CD4-positive, alpha-beta T cell (primary cell): ENCODE measurements at regions not wholly inside any gene's neighbourhood (a gene's known extent, or its start where the extent isn't known, plus 50 kb on each side); places are given as distances from the start of the nearest gene placed in this dataset.

Experiments
- ATAC-seq: fragments of 200-7000 bp; cut with Tn5 transposase; one replicate; pipeline ENCODE4 v1.10.0; 2022; ENCODE audit warnings: mild to moderate bottlenecking; ENCODE audit not compliant: poor library complexity
- CTCF ChIA-PET: fragments of 350-600 bp; sonication (Branson Sonifier 250); formaldehyde crosslinking; loops from one replicate; lab custom pipeline; 2021; ENCODE audit warnings: antibody characterized with exemption, inconsistent platforms; lab: Charles Lee
- POLR2A ChIA-PET: fragments of 350-600 bp; sonication (Branson Sonifier 250); formaldehyde crosslinking; loops from one replicate; lab custom pipeline; 2021; ENCODE audit warnings: antibody characterized with exemption, inconsistent platforms; lab: Charles Lee
- DNase-seq, 14 experiments: peaks; one replicate each; pipeline ENCODE4 v3.0.0-alpha.2; 2013 to 2020; ENCODE audit warnings: mixed read lengths in 2 of 14
- H3K27ac ChIP-seq, 2 donors: one replicate each; pipeline versions ENCODE4 v1.5.1 to v1.7.0; 2013; ENCODE audit warnings: low read length in 2 of 2, low read depth in 1 of 2, mild to moderate bottlenecking in 1 of 2
- H3K27me3 ChIP-seq, 2 experiments: 1 replicate in 1 of 2; 2 replicates in 1 of 2; pipeline versions ENCODE4 v1.6.1 to v1.7.0; 2013; ENCODE audit warnings: low read length in 2 of 2, control low read depth in 1 of 2, mild to moderate bottlenecking in 1 of 2, moderate library complexity in 1 of 2; ENCODE audit not compliant: insufficient read depth in 2 of 2, control insufficient read depth in 1 of 2
- H3K36me3 ChIP-seq: one replicate; pipeline ENCODE4 v1.6.1; 2013; ENCODE audit warnings: low read length, control low read depth; ENCODE audit not compliant: insufficient read depth
- H3K4me1 ChIP-seq: one replicate; pipeline ENCODE4 v1.6.1; 2013; ENCODE audit warnings: low read length, control low read depth; ENCODE audit not compliant: insufficient read depth
- H3K4me3 ChIP-seq: one replicate; pipeline ENCODE4 v1.5.1; 2013; ENCODE audit warnings: mild to moderate bottlenecking, low read length, moderate library complexity
- H3K9me3 ChIP-seq, 2 experiments: 1 replicate in 1 of 2; 2 replicates in 1 of 2; pipeline versions ENCODE4 v1.6.1 to v1.7.0; 2013; ENCODE audit warnings: low read length in 2 of 2, mild to moderate bottlenecking in 2 of 2, control low read depth in 1 of 2, moderate library complexity in 1 of 2; ENCODE audit not compliant: control insufficient read depth in 1 of 2, insufficient read depth in 1 of 2
- H3K27ac Mint-ChIP-seq: one replicate; pipeline ENCODE4 v1.8.0; 2020; ENCODE audit warnings: mixed read lengths
- H3K27me3 Mint-ChIP-seq: one replicate; pipeline ENCODE4 v1.8.0; 2021; ENCODE audit warnings: mixed read lengths
- H3K36me3 Mint-ChIP-seq: one replicate; pipeline ENCODE4 v1.8.0; 2021; ENCODE audit warnings: low read depth, mixed read lengths
- H3K4me1 Mint-ChIP-seq: one replicate; pipeline ENCODE4 v1.8.0; 2021; ENCODE audit warnings: low read depth, mixed read lengths
- H3K4me3 Mint-ChIP-seq: one replicate; pipeline ENCODE4 v1.8.0; 2020; ENCODE audit warnings: mild to moderate bottlenecking, mixed read lengths
- H3K9me3 Mint-ChIP-seq: one replicate; pipeline ENCODE4 v1.8.0; 2020; ENCODE audit warnings: mixed read lengths
- intact Hi-C, 2 experiments: fragments of 100-400 bp; cut with DNase I in 1 of 2; cut with micrococcal nuclease in 1 of 2; formaldehyde crosslinking; loops; one replicate each; pipeline versions ENCODE4 v1.15.1 to v1.9.0; 2023 to 2025; cut with DNase I, micrococcal nuclease
- TF ChIP-seq, protein P1 (sequence below): fragments of 200-600 bp; IDR thresholded peaks from one replicate; pipeline ENCODE4 v1.8.0; 2022; ENCODE audit warnings: antibody characterized with exemption, mild to moderate bottlenecking

DNA sequence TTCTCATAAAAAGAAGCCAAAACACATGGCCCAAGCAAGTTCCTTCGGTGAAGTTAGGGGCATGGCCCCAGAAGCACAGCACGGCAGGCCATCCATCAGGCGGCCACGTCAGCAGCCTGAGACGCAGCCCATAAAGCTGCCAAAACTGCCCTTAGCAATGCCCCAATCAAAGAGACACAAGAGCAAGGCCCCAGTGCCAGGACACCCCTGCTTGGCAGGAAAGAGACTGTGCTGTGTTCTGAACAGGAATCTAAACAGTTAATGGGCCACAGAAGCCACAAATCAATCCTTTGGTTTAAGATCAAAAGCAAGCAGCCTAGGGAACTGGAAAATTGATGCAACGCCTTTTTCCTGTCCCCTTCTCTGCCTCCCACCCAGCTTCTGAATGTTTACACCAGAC is 497.0 kb upstream of the USP24 start:
- Mint-ChIP-seq H3K36me3 (no peaks in the 10 kb centered on the region), H3K4me1 (no peaks in the 10 kb centered on the region), H3K27me3 (peaks cover 4% of the 10 kb centered on the region), H3K9me3 (no peaks in the 10 kb centered on the region), H3K27ac (no peak overlapping the region), H3K4me3 (no peak overlapping the region)
- no peak overlapping the region for H3K4me3 ChIP-seq
- POLR2A ChIA-PET, result no interaction called here
- intact Hi-C loops, result no loop called here
- no peaks in the 10 kb centered on the region for H3K9me3 ChIP-seq
- H3K27me3 ChIP-seq, result peaks cover 0 to 2% of the 10 kb centered on the region in 2 experiments
- no peak overlapping the region for H3K27ac ChIP-seq
- no peak for DNase-seq
- CTCF ChIA-PET, result no interaction called here
- no peaks in the 10 kb centered on the region for H3K36me3 ChIP-seq
- TF ChIP-seq, protein P1, sequence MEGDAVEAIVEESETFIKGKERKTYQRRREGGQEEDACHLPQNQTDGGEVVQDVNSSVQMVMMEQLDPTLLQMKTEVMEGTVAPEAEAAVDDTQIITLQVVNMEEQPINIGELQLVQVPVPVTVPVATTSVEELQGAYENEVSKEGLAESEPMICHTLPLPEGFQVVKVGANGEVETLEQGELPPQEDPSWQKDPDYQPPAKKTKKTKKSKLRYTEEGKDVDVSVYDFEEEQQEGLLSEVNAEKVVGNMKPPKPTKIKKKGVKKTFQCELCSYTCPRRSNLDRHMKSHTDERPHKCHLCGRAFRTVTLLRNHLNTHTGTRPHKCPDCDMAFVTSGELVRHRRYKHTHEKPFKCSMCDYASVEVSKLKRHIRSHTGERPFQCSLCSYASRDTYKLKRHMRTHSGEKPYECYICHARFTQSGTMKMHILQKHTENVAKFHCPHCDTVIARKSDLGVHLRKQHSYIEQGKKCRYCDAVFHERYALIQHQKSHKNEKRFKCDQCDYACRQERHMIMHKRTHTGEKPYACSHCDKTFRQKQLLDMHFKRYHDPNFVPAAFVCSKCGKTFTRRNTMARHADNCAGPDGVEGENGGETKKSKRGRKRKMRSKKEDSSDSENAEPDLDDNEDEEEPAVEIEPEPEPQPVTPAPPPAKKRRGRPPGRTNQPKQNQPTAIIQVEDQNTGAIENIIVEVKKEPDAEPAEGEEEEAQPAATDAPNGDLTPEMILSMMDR, result no peak
- no peak for ATAC-seq
- H3K4me1 ChIP-seq, result no peaks in the 10 kb centered on the region

DNA sequence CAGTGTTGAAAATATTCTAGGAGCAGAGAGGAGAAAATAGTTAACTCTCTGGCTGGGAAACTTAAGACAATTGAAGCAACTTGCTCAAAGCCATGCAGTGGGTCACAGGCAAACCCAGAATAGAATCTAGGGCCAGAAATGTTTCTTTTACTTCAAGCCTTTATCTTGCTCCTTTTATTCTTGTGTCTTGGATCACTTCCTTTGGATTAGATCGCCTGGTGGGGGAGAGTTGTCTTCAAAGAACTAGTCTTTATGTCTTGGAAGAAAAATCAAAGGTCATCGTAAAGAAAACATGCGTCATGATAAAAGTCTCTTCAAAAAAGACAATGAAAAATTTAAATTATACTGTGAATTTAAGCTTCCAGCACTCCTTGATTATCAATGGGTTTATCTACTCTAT is 493.6 kb upstream of the USP24 start:
- H3K27me3 ChIP-seq, result peaks cover 0 to 2% of the 10 kb centered on the region in 2 experiments
- intact Hi-C loops, result no loop called here
- no peaks in the 10 kb centered on the region for H3K4me1 Mint-ChIP-seq
- peaks cover 0 to 1% of the 10 kb centered on the region in 2 experiments for H3K9me3 ChIP-seq
- H3K4me1 ChIP-seq, result no peaks in the 10 kb centered on the region
- ATAC-seq (no peak), DNase-seq (no peak)
- no peaks in the 10 kb centered on the region for H3K27me3 Mint-ChIP-seq
- H3K4me3 Mint-ChIP-seq, result no peak overlapping the region
- ChIA-PET POLR2A (no interaction called here), CTCF (no interaction called here)
- H3K9me3 Mint-ChIP-seq, result no peaks in the 10 kb centered on the region
- H3K27ac ChIP-seq, result no peak overlapping the region
- no peaks in the 10 kb centered on the region for H3K36me3 Mint-ChIP-seq
- H3K36me3 ChIP-seq, result no peaks in the 10 kb centered on the region
- H3K27ac Mint-ChIP-seq, result no peak overlapping the region
- TF ChIP-seq, protein P1, result no peak
- no peak overlapping the region for H3K4me3 ChIP-seq

DNA sequence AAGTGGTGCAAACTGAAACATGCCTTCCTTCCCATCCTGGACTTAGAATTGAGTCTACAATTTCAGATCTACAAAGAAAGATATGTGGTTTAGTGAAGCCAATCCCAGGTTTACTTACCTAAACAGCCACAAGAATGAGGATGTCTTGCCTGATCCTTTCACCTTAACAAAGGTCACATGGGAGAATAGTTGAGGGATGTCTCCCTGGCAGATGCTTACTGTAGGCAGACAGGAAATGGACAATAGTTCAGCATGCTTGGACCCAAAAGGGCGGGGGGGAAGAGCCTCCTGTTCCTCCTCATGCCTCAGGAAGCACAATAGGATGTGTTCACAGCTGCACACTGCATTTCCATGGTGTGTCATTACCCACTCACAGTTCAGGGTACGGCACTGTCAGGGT is 492.7 kb upstream of the USP24 start:
- ATAC-seq, result no peak
- Mint-ChIP-seq H3K36me3 (no peaks in the 10 kb centered on the region), H3K4me1 (no peaks in the 10 kb centered on the region), H3K4me3 (no peak overlapping the region), H3K9me3 (no peaks in the 10 kb centered on the region), H3K27me3 (no peaks in the 10 kb centered on the region), H3K27ac (no peak overlapping the region)
- H3K27me3 ChIP-seq, result peaks cover 0 to 3% of the 10 kb centered on the region in 2 experiments
- ChIA-PET POLR2A (no interaction called here), CTCF (no interaction called here)
- DNase-seq, result no peak
- no peaks in the 10 kb centered on the region for H3K36me3 ChIP-seq
- H3K9me3 ChIP-seq, result peaks cover 0 to 4% of the 10 kb centered on the region in 2 experiments
- TF ChIP-seq, protein P1, result no peak
- H3K4me3 ChIP-seq, result no peak overlapping the region
- H3K4me1 ChIP-seq, result no peaks in the 10 kb centered on the region
- no peak overlapping the region for H3K27ac ChIP-seq
- intact Hi-C loops, result no loop called here
